Suprapubic skin (tissue), 4 donors: ENCODE measurements at regions not wholly inside any gene's neighbourhood (a gene's known extent, or its start where the extent isn't known, plus 50 kb on each side); places are given as distances from the start of the nearest gene placed in this dataset.

Experiments
- DNase-seq, 2 donors: peaks; one replicate each; pipeline ENCODE4 v3.0.0-alpha.2; 2019; ENCODE audit warnings: low spot score in 2 of 2
- H3K27ac ChIP-seq: fragments of 200-600 bp; sonication (generic); one replicate; pipeline ENCODE4 v1.5.1; 2019
- H3K27me3 ChIP-seq: fragments of 200-600 bp; sonication (generic); one replicate; pipeline ENCODE4 v1.5.1; 2019
- H3K36me3 ChIP-seq: fragments of 200-600 bp; sonication (generic); one replicate; pipeline ENCODE4 v1.5.1; 2019
- H3K4me1 ChIP-seq: fragments of 200-600 bp; sonication (generic); one replicate; pipeline ENCODE4 v1.5.1; 2019
- H3K4me3 ChIP-seq: fragments of 200-600 bp; sonication (generic); one replicate; pipeline ENCODE4 v1.5.1; 2019; ENCODE audit warnings: mild to moderate bottlenecking
- H3K9me3 ChIP-seq: fragments of 200-600 bp; sonication (generic); one replicate; pipeline ENCODE4 v1.5.1; 2019
- EP300 ChIP-seq: sonication (generic); formaldehyde crosslinking; IDR thresholded peaks from one replicate; pipeline ENCODE4 v1.6.1; 2017; ENCODE audit warnings: antibody characterized with exemption
- POLR2A ChIP-seq, 2 donors: fragments of 450-650 bp; IDR thresholded peaks; one replicate each; pipeline ENCODE4 v1.6.1; 2017; ENCODE audit warnings: antibody characterized with exemption in 2 of 2, mild to moderate bottlenecking in 2 of 2, moderate library complexity in 2 of 2
- POLR2AphosphoS5 ChIP-seq, 3 donors: sonication (generic); formaldehyde crosslinking; IDR thresholded peaks; one replicate each; pipeline ENCODE4 v1.6.1; 2017; ENCODE audit warnings: antibody characterized with exemption in 3 of 3
- WGBS: methylation state at CpG from one replicate; pipeline ENCODE4 v1.1.5; 2018; 5-methylcytosine and 5-hydroxymethylcytosine counted together
- TF ChIP-seq, protein P1 (sequence below), 2 donors: fragments of 200-600 bp in 1 of 2; fragments of 450-650 bp in 1 of 2; sonication (generic) in 1 of 2; IDR thresholded peaks; one replicate each; pipeline ENCODE4 v1.5.1; 2016 to 2019; ENCODE audit warnings: antibody characterized with exemption in 2 of 2, mild to moderate bottlenecking in 1 of 2, moderate library complexity in 1 of 2

DNA sequence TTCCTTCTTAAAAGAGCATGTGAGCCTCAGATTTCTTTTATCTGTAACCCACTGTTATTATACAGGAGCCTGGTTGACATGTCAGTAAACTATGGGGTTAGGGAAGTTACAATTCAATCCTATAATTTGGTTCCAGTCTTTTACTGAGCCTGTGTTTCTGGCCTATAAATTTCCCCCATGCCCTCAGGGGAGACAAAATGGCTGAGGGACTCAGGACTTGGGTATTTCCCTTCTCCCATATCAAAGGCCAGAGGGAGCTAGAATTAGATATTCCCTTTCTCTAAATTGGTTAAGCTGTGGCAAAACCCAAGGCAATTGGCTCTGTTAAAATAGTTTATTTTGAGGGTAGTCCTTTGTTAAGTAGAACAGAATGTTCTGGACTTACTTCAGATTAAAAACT, 823.2 kb downstream of the TLE1 start:
- H3K27me3 ChIP-seq = no peaks in the 10 kb centered on the region
- H3K4me3 ChIP-seq = no peak overlapping the region
- no peaks in the 10 kb centered on the region for H3K9me3 ChIP-seq
- no peaks in the 10 kb centered on the region for H3K4me1 ChIP-seq
- DNase-seq = no peak
- H3K36me3 ChIP-seq = no peaks in the 10 kb centered on the region
- no peak overlapping the region for H3K27ac ChIP-seq
- TF ChIP-seq, protein P1, sequence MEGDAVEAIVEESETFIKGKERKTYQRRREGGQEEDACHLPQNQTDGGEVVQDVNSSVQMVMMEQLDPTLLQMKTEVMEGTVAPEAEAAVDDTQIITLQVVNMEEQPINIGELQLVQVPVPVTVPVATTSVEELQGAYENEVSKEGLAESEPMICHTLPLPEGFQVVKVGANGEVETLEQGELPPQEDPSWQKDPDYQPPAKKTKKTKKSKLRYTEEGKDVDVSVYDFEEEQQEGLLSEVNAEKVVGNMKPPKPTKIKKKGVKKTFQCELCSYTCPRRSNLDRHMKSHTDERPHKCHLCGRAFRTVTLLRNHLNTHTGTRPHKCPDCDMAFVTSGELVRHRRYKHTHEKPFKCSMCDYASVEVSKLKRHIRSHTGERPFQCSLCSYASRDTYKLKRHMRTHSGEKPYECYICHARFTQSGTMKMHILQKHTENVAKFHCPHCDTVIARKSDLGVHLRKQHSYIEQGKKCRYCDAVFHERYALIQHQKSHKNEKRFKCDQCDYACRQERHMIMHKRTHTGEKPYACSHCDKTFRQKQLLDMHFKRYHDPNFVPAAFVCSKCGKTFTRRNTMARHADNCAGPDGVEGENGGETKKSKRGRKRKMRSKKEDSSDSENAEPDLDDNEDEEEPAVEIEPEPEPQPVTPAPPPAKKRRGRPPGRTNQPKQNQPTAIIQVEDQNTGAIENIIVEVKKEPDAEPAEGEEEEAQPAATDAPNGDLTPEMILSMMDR (IDR thresholded peaks at IDR 0.05) = no peak
- no peak for TF ChIP-seq POLR2A (IDR thresholded peaks at IDR 0.05)
- TF ChIP-seq POLR2AphosphoS5 (IDR thresholded peaks at IDR 0.05) = no peak
- TF ChIP-seq EP300 = no peak

DNA sequence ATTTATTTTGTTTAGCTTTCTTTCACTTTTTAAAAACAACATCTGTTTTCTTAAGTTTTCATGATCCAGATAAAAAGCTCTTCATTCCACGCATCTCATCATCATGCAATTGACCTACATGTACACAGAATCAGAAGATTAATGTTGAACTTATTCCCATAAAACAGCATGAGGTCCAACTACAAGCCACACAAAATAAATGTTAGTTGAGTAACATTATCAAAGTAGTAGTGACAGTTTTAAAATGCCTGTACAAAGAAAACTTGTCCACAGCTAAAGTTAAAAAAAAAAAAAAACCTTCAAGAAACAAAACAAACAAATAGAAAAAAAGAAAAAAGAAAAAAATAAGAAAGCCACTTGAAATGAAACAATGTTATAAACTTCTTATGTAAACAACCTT, 846.3 kb downstream of the TLE1 start:
- Histone ChIP-seq H3K9me3 (no peaks in the 10 kb centered on the region), H3K4me1 (no peaks in the 10 kb centered on the region), H3K27me3 (no peaks in the 10 kb centered on the region), H3K27ac (no peak overlapping the region), H3K36me3 (no peaks in the 10 kb centered on the region), H3K4me3 (no peak overlapping the region)
- no peak for DNase-seq
- 56% methylated on average over 1 of the region's 1 CpG for WGBS
- TF ChIP-seq EP300 (no peak), POLR2AphosphoS5 (IDR thresholded peaks at IDR 0.05) (no peak), POLR2A (IDR thresholded peaks at IDR 0.05) (no peak)
- TF ChIP-seq, protein P1 (IDR thresholded peaks at IDR 0.05) = no peak

DNA sequence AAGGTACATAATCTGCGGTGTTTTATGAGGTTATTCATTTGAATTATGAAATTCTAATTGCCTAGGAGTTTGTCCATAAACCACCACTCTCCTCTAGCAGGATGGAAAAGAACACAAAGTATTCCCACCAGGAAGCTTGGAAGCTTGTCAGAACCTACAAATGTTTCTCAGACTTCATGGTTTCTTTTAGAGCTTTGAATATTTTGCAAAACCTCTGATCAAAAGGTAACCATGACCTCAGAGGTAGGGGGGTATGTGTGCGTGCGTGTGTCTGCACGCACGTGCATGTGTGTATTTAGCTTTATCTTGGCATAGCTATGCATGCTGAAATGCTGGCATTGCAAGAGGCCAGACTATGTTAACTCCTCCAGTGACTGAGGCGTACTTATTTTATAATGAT, 847.0 kb downstream of the TLE1 start:
- Histone ChIP-seq H3K36me3 (no peaks in the 10 kb centered on the region), H3K4me1 (no peaks in the 10 kb centered on the region), H3K27me3 (no peaks in the 10 kb centered on the region), H3K27ac (peak overlapping the region; percentile 24), H3K9me3 (no peaks in the 10 kb centered on the region), H3K4me3 (no peak overlapping the region)
- TF ChIP-seq POLR2A (IDR thresholded peaks at IDR 0.05) (no peak), EP300 (no peak), POLR2AphosphoS5 (IDR thresholded peaks at IDR 0.05) (no peak)
- TF ChIP-seq, protein P1 (IDR thresholded peaks at IDR 0.05) = no peak
- WGBS = 25% methylated on average over 6 of the region's 6 CpGs
- DNase-seq = no peak

DNA sequence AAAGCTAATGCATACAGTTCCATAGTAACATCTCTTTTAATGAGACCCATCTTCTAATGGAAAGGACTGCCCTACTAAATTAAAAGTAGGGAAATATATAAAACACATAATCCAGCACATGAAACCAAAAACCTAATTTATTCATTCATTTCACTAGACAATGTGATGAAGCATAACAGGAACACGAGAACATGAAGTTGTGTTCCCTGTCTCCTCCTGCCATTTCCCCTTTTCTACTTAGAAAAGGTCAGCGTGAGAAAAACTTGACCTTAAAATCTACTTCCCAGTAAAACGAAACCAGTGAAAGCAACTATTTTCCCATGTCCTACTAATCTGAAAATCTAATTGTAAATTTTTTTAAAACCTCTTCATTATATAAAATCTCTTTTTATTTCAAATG, 847.5 kb downstream of the TLE1 start:
- no peak overlapping the region for H3K4me3 ChIP-seq
- no peaks in the 10 kb centered on the region for H3K36me3 ChIP-seq
- TF ChIP-seq POLR2A (IDR thresholded peaks at IDR 0.05) (no peak), EP300 (no peak), POLR2AphosphoS5 (IDR thresholded peaks at IDR 0.05) (no peak)
- TF ChIP-seq, protein P1 (IDR thresholded peaks at IDR 0.05) = no peak
- 53% methylated on average over 3 of the region's 3 CpGs for WGBS
- H3K9me3 ChIP-seq = no peaks in the 10 kb centered on the region
- H3K27ac ChIP-seq = no peak overlapping the region
- H3K4me1 ChIP-seq = no peaks in the 10 kb centered on the region
- no peaks in the 10 kb centered on the region for H3K27me3 ChIP-seq
- no peak for DNase-seq

DNA sequence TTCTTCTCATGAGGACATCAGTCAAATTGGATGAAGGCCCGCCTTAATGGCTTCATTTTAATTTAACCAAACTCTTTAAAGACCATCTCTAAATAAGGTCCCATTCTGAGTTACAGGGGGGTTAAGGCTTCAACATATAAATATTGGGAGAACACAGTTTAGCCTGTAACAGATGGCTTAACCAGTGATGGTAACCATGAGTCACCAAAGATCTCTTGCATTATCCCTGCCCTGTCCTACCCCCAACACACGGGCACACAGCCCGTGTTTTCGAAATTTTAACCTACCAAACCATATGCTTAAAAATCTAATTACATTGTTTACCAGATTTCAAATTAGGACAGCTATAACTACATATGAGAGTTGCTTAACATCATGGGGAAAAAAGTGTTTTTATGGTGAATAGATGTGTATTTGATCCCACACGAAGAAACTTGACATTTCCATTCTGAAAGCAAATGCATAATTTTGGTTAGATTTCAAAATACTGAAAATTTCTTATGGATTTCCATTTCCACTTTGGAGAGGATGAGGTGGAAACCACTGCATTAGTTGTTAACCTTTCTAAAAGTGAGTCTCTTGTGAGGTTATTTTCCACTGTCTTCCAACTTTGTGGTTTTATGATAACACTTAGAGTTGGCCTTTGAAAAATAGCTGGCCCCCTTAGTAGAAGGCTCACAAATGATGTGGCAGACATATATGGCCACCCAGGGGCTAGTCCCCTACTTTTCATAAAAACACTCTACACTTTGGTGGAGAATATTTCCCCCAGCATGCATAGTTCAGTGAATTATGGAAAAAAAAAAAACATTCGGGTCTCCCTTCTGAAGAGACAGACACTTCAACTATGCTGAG, 849.3 kb downstream of the TLE1 start:
- Histone ChIP-seq H3K4me1 (no peaks in the 10 kb centered on the region), H3K4me3 (no peak overlapping the region), H3K36me3 (no peaks in the 10 kb centered on the region), H3K9me3 (no peaks in the 10 kb centered on the region), H3K27me3 (no peaks in the 10 kb centered on the region), H3K27ac (no peak overlapping the region)
- WGBS = 92% methylated on average over 6 of the region's 6 CpGs
- no peak for DNase-seq
- TF ChIP-seq POLR2AphosphoS5 (IDR thresholded peaks at IDR 0.05) (no peak), EP300 (no peak), POLR2A (IDR thresholded peaks at IDR 0.05) (no peak)
- TF ChIP-seq, protein P1 (IDR thresholded peaks at IDR 0.05) = no peak
